ENCODE measurements at regions not wholly inside any gene's neighbourhood (a gene's known extent, or its start where the extent isn't known, plus 50 kb on each side); places are given as distances from the start of the nearest gene placed in this dataset.

GRCh38 chr1:65658122-65658521, 134.6 kb upstream of the PDE4B start:
- CTCF ChIA-PET, result interaction anchor here (0.7 kb wide), 1 partner anchor 286 kb away, joined by 3 read pairs; no protein-coding TSS in a partner anchor
- in situ Hi-C loops (cut with MboI; ENCODE audit: low sequenced_read_pairs), result no loop called here

More at GRCh38 chr1:65658122-65658521, 134.6 kb upstream of the PDE4B start:
- POLR2A ChIA-PET (ENCODE audit: unreplicated experiment), result no interaction called here
- no CpG with 5 or more reads among the region's 4 CpGs for WGBS, 2 experiments (ENCODE audit: extremely low coverage in 2 of 2, insufficient read length in 1 of 2)
- H3K14ac ChIP-seq (replicated peaks; ENCODE audit: low read depth, low read length), result no peak overlapping the region
- dilution Hi-C loops (cut with HindIII; ENCODE audit: low sequenced_read_pairs, unreplicated experiment) (no loop called here), intact Hi-C loops (cut with micrococcal nuclease) (no loop called here)
- no peak overlapping the region for H2BK120ac ChIP-seq (ENCODE audit: low read depth, low read length)
- H4K8ac ChIP-seq (ENCODE audit: low read depth in 2 of 2, low read length in 2 of 2), result no peak overlapping the region
- H3K4ac ChIP-seq (ENCODE audit: low read depth, low read length), result no peak overlapping the region
- no peak overlapping the region for H2AK5ac ChIP-seq (ENCODE audit: low read depth, low read length)
- H3K56ac ChIP-seq (ENCODE audit: extremely low read depth, insufficient read depth, low read length), result no peak overlapping the region
- no peak overlapping the region for H2AFZ ChIP-seq (replicated peaks; ENCODE audit: low read length, poor library complexity)
- no peak overlapping the region for H4K5ac ChIP-seq (ENCODE audit: low read depth, low read length)
- H3K9me1 ChIP-seq (ENCODE audit: insufficient read depth, low read length), result no peaks in the 10 kb centered on the region
- no peak overlapping the region for H3K18ac ChIP-seq (ENCODE audit: low read depth, low read length)
- H3K4me1 ChIP-seq (ENCODE audit: control insufficient read depth, insufficient read depth, low read length), result no peaks in the 10 kb centered on the region
- no peak overlapping the region for H3K9ac ChIP-seq (ENCODE audit: low read depth, low read length)
- DNase-seq (peak; percentile 11), ATAC-seq (ENCODE audit: low read depth) (no peak)
- H3K36me3 ChIP-seq (ENCODE audit: control insufficient read depth, insufficient read depth, low read length), result no peaks in the 10 kb centered on the region
- no peak overlapping the region for H2BK5ac ChIP-seq (ENCODE audit: low read depth, low read length, poor library complexity, severe bottlenecking)
- TF ChIP-seq RAD21 (IDR thresholded peaks at IDR 0.05; ENCODE audit: low read length), result no peak
- TF ChIP-seq RFX5 (IDR thresholded peaks at IDR 0.05; ENCODE audit: low read depth, low read length), result no peak
- TF ChIP-seq CEBPB (IDR thresholded peaks at IDR 0.05; ENCODE audit: low read depth, low read length), result no peak
- no peak for TF ChIP-seq POLR2A (IDR thresholded peaks at IDR 0.05; ENCODE audit: low read depth, low read length)
- no peak for TF ChIP-seq MAFK (IDR thresholded peaks at IDR 0.05; ENCODE audit: low read depth, low read length)
- no peak for TF ChIP-seq NFE2L2 (IDR thresholded peaks at IDR 0.05; ENCODE audit: low read depth, low read length)
- no peak for TF ChIP-seq CHD1 (IDR thresholded peaks at IDR 0.05; ENCODE audit: low read depth, low read length)
- TF ChIP-seq SMC3 (IDR thresholded peaks at IDR 0.05; ENCODE audit: low read depth, low read length), result no peak
- no peak for TF ChIP-seq RCOR1 (IDR thresholded peaks at IDR 0.05; ENCODE audit: insufficient replicate concordance, low read length)
- TF ChIP-seq MXI1 (IDR thresholded peaks at IDR 0.05; ENCODE audit: borderline replicate concordance, low read depth, low read length), result no peak
- no peak for TF ChIP-seq USF2 (IDR thresholded peaks at IDR 0.05; ENCODE audit: low read depth, low read length)
- H2BK20ac ChIP-seq (ENCODE audit: low read depth, low read length), result no peak overlapping the region
- H2BK15ac ChIP-seq (ENCODE audit: low read depth, low read length), result no peak overlapping the region
- BruUV-seq (replicated peaks), result no TSS peak
- H3K27ac ChIP-seq (ENCODE audit: insufficient read depth, low read length), result no peak overlapping the region
- no peak overlapping the region for H3K4me3 ChIP-seq (ENCODE audit: insufficient read depth, low read depth, low read length)
- H4K20me1 ChIP-seq (ENCODE audit: insufficient read depth, low read length), result no peaks in the 10 kb centered on the region
- no peak overlapping the region for H3K23ac ChIP-seq (ENCODE audit: low read depth, low read length)
- no peaks in the 10 kb centered on the region for H3K9me3 ChIP-seq (ENCODE audit: control insufficient read depth, insufficient read depth, low read length)
- H3K27me3 ChIP-seq (ENCODE audit: control insufficient read depth, insufficient read depth, low read length), result no peaks in the 10 kb centered on the region
- no peak overlapping the region for H4K91ac ChIP-seq (ENCODE audit: insufficient read depth, low read depth, low read length)
- H2AK9ac ChIP-seq (replicated peaks; ENCODE audit: low read depth, low read length, poor library complexity), result no peak overlapping the region
- H3K79me1 ChIP-seq (ENCODE audit: low read depth in 1 of 2, low read length in 2 of 2), result no peaks in the 10 kb centered on the region
- H3K4me2 ChIP-seq (ENCODE audit: low read depth, low read length), result no peak overlapping the region
